GM12875 (cell line): ENCODE measurements at regions not wholly inside any gene's neighbourhood (a gene's known extent, or its start where the extent isn't known, plus 50 kb on each side); places are given as distances from the start of the nearest gene placed in this dataset.

Experiments
- H3K4me3 ChIP-seq: one replicate; pipeline ENCODE4 v1.5.1; 2011; ENCODE audit warnings: low read depth, low read length, control low read depth
- CTCF ChIP-seq: IDR thresholded peaks from 2 replicates; pipeline ENCODE4 v1.5.1; 2011; ENCODE audit warnings: low read depth, mild to moderate bottlenecking, control low read depth, inconsistent platforms, low read length, moderate library complexity, borderline replicate concordance; ENCODE audit not compliant: insufficient read depth

- no peak for TF ChIP-seq CTCF
Measured at GRCh38 chr3:147740928-147741327, 331.8 kb downstream of the ZIC1 start.

GRCh38 chr3:147744967-147745366 is 335.8 kb downstream of the ZIC1 start:
- TF ChIP-seq CTCF = no peak
- H3K4me3 ChIP-seq = no peak overlapping the region

More at GRCh38 chr3:147740928-147741327, 331.8 kb downstream of the ZIC1 start:
- H3K4me3 ChIP-seq = no peak overlapping the region

GRCh38 chr3:147755310-147755709 is 346.1 kb downstream of the ZIC1 start:
- no peak for TF ChIP-seq CTCF
- no peak overlapping the region for H3K4me3 ChIP-seq

- no peak for TF ChIP-seq CTCF
- H3K4me3 ChIP-seq = no peak overlapping the region
Measured at GRCh38 chr3:147756476-147756875, 347.3 kb downstream of the ZIC1 start.

GRCh38 chr3:147757866-147758265 is 348.7 kb downstream of the ZIC1 start:
- H3K4me3 ChIP-seq = no peak overlapping the region
- no peak for TF ChIP-seq CTCF

- no peak for TF ChIP-seq CTCF
- H3K4me3 ChIP-seq = no peak overlapping the region
Measured at GRCh38 chr3:147758771-147759170, 349.6 kb downstream of the ZIC1 start.

GRCh38 chr3:147760085-147760484 is 350.9 kb downstream of the ZIC1 start:
- no peak overlapping the region for H3K4me3 ChIP-seq
- no peak for TF ChIP-seq CTCF
